ENCODE measurements at regions not wholly inside any gene's neighbourhood (a gene's known extent, or its start where the extent isn't known, plus 50 kb on each side); places are given as distances from the start of the nearest gene placed in this dataset.

DNA sequence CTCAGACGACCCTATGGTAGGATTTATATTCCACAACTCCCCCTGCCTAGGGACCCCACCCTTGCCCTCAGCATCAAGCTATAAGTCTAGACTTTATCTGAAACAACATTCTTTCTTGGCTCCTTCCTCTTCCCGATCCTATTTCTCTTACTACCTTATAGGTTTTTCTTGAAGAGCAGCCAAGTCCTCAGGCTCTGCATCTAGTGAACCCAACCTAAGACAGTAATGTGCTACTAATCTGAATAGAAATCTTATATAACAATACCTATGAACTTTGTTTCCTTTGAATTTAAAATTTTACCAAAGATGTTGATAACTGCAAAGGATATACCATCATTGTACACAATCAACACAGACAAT, 96.7 kb upstream of the BMP4 start:
- no peaks in the 10 kb centered on the region for H3K9me3 Mint-ChIP-seq
- H3K27me3 Mint-ChIP-seq = no peaks in the 10 kb centered on the region
- H3K27ac Mint-ChIP-seq = no peak overlapping the region
- intact Hi-C loops (cut with micrococcal nuclease) = no loop called here
- no peaks in the 10 kb centered on the region for H3K36me3 Mint-ChIP-seq (ENCODE audit: low read depth)
- no peaks in the 10 kb centered on the region for H3K4me1 Mint-ChIP-seq
- no peak overlapping the region for H3K4me3 Mint-ChIP-seq
- DNase-seq = no peak

DNA sequence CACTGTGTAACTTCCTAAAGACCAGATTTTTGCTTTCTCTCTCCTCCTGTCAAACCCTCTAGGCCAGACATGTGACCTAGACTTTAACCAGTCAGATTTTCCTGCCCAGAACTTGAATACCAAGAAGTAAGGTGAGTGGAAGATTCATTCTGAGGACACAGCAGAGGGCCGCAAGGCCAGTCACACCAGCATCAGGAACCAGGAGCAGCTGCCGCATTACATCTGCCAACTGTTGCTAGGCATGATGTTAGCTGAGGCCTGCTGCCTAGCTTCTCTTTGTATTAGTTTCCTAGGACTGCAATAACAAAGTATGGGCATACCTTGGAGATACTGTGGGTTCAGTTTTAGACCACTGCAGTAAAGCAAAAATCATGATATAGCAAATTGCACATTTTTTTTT, 101.9 kb upstream of the BMP4 start:
- Mint-ChIP-seq H3K9me3 (no peaks in the 10 kb centered on the region), H3K4me3 (no peak overlapping the region), H3K36me3 (ENCODE audit: low read depth) (no peaks in the 10 kb centered on the region), H3K4me1 (no peaks in the 10 kb centered on the region), H3K27me3 (no peaks in the 10 kb centered on the region), H3K27ac (no peak overlapping the region)
- DNase-seq = no peak
- intact Hi-C loops (cut with micrococcal nuclease) = no loop called here

DNA sequence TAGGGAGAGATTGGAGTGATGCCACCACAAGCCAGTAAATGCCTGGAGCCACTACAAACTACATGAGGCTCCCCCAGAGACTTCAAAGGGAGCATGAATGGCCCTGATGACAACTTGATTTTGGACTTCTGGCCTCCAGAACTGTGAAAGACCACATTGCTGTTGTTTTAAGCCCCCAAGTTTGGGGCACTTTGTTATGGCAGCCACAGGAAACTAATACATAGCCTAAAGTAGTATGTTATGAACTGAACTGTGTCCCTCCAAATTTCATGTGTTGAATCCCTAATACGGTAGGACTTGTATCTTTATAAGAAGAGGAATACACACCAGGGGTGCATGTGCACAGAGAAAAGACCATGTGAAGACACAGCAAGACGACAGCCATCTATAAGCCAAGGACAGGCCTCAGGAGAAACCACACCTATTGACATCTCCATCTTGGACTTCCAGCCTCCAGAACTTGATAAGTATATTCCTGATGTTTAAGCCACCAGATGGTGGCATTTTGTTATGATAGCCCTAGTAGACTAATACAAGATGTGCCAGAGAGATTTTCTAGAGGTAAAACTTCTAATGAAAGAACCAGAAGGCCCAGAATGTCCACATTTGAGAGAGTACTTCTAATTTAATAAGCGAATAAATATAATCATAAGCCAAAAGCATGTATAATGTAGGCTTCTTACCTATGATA, 127.1 kb upstream of the BMP4 start:
- Mint-ChIP-seq H3K36me3 (ENCODE audit: low read depth) (no peaks in the 10 kb centered on the region), H3K27ac (no peak overlapping the region), H3K4me1 (no peaks in the 10 kb centered on the region), H3K4me3 (no peak overlapping the region), H3K27me3 (no peaks in the 10 kb centered on the region), H3K9me3 (no peaks in the 10 kb centered on the region)
- intact Hi-C loops (cut with micrococcal nuclease) = no loop called here
- no peak for DNase-seq

DNA sequence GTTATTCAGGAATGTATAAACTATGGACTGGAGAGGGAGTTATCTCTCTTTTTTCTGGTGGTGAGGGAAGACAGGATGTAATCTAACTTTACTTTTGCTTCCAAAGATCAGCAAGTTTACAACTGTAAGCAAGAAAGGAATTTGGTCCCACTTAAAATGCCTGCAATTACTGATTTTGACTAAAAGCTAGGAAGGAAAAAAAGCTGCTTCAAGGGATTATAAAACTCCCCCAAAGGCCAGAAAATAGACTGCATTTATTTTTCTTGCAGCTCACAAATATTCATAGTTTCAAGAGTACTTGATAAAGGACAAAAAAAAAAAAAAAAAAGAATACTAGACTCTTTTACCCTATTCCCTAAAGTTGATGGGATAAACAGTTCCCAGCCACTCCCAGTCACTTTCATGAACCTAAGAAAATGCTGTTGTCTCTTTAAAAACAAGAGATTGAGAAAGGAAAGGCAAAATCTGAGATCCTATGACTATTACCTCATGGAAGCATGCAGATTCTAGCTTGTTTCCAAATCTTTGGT, 128.7 kb upstream of the BMP4 start:
- DNase-seq = no peak
- no peaks in the 10 kb centered on the region for H3K36me3 Mint-ChIP-seq (ENCODE audit: low read depth)
- H3K9me3 Mint-ChIP-seq = no peaks in the 10 kb centered on the region
- H3K4me1 Mint-ChIP-seq = no peaks in the 10 kb centered on the region
- H3K27me3 Mint-ChIP-seq = no peaks in the 10 kb centered on the region
- H3K4me3 Mint-ChIP-seq = no peak overlapping the region
- intact Hi-C loops (cut with micrococcal nuclease) = no loop called here
- H3K27ac Mint-ChIP-seq = no peak overlapping the region

DNA sequence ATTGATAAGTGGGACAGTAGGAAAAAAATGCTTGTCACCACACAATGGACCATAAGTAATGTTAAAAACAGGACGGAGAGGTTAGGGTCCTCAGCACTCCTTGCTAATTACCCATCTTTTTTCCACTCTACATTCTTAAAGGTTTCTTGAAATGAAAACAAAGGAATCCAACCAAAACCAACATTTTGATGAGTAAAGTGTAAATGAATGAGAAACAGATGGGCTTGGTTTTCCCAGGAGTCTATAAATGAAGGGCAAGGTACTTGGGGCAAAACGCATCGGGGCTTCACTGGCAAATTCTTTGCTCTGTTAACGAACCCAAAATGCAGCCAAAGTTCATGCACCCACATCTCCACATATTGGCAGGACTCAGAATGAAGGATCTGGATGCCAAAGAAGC, 129.2 kb upstream of the BMP4 start:
- H3K9me3 Mint-ChIP-seq = no peaks in the 10 kb centered on the region
- H3K27me3 Mint-ChIP-seq = no peaks in the 10 kb centered on the region
- intact Hi-C loops (cut with micrococcal nuclease) = no loop called here
- no peak for DNase-seq
- no peaks in the 10 kb centered on the region for H3K36me3 Mint-ChIP-seq (ENCODE audit: low read depth)
- H3K27ac Mint-ChIP-seq = no peak overlapping the region
- H3K4me3 Mint-ChIP-seq = no peak overlapping the region
- no peaks in the 10 kb centered on the region for H3K4me1 Mint-ChIP-seq

DNA sequence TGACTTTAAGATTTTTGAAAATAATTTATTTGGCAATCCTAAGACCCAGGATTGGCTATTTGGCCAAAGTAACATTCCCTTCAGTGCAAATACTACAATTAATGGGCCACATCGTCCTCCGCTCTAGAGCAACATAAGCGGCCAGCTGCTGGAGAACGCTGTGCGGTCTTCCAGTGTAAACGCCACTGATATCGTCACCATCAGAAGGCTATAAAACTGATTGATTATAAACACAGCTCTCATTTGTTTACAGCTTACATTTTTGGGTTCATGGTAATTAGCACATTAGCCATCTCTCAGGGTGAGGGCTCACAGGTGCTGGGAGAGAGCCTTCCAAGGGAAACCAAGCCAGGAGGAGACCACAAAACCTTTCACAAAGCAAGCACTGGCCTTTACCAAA, 130.1 kb upstream of the BMP4 start:
- H3K4me1 Mint-ChIP-seq = no peaks in the 10 kb centered on the region
- H3K9me3 Mint-ChIP-seq = no peaks in the 10 kb centered on the region
- no peaks in the 10 kb centered on the region for H3K36me3 Mint-ChIP-seq (ENCODE audit: low read depth)
- H3K4me3 Mint-ChIP-seq = no peak overlapping the region
- no peaks in the 10 kb centered on the region for H3K27me3 Mint-ChIP-seq
- no peak for DNase-seq
- H3K27ac Mint-ChIP-seq = no peak overlapping the region
- intact Hi-C loops (cut with micrococcal nuclease) = no loop called here

DNA sequence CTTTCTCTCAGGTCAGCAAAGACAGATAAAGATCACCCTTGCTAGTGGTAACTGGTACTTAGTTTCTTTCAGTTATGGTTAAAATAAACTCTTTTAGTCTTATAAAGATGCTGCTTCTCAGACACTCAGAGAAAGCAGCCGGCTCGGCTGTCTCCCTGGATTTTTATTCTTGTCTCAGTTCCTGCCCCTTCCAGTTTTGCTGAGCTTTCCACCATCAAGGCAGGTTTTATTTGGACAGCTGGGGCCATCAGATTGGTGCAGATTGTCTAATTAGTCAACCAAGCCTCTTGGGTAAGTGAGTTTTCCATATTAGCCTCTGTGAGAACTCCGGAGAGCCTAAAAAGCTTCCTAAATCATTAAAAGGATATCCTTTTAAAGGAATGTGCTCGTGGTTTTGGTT, 130.8 kb upstream of the BMP4 start:
- Mint-ChIP-seq H3K4me3 (no peak overlapping the region), H3K4me1 (no peaks in the 10 kb centered on the region), H3K27me3 (no peaks in the 10 kb centered on the region), H3K27ac (no peak overlapping the region), H3K36me3 (ENCODE audit: low read depth) (no peaks in the 10 kb centered on the region), H3K9me3 (no peaks in the 10 kb centered on the region)
- intact Hi-C loops (cut with micrococcal nuclease) = no loop called here
- no peak for DNase-seq

DNA sequence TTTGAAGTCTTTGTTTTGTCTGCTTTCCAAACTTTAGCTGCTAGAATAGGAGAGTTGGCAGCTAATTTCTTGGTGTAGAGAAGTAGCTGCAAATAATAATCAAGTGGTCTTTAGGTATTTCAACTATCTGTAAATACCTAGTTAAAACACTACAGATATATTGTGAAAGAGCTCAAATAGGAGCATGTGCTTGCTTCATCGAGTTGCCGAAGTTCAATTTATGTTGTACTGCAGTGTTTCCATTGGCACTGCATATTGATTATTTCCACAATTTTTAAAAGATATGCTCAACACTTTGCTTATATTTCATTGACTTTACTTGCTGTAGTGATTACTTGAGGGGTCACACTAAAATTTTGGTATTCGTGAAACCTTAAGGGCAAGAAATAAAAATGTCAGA, 131.6 kb upstream of the BMP4 start:
- Mint-ChIP-seq H3K4me3 (no peak overlapping the region), H3K36me3 (ENCODE audit: low read depth) (no peaks in the 10 kb centered on the region), H3K9me3 (no peaks in the 10 kb centered on the region), H3K27ac (no peak overlapping the region), H3K4me1 (no peaks in the 10 kb centered on the region), H3K27me3 (no peaks in the 10 kb centered on the region)
- no peak for DNase-seq
- intact Hi-C loops (cut with micrococcal nuclease) = no loop called here

DNA sequence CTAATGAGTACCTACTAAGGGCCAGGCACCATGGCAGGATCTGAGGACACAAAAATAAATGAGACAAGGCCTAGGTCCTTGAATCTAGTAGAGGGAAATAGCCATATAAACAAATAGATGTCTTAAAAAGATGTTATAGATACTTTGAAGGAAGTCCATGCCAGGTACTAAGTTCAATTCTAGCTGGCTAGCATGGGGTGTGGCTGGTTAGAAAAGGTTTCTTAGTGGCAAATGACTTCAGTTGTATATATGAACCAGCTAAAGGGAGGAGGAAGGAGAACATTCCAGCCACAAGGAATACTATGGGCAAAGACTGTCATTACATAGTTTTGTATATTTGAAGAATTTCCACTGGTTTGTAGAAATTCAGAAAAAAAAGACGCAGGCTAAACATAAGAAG, 133.6 kb upstream of the BMP4 start:
- Mint-ChIP-seq H3K27ac (no peak overlapping the region), H3K27me3 (no peaks in the 10 kb centered on the region), H3K4me1 (no peaks in the 10 kb centered on the region), H3K9me3 (peaks cover 4% of the 10 kb centered on the region), H3K36me3 (ENCODE audit: low read depth) (no peaks in the 10 kb centered on the region), H3K4me3 (no peak overlapping the region)
- DNase-seq = no peak
- intact Hi-C loops (cut with micrococcal nuclease) = no loop called here

DNA sequence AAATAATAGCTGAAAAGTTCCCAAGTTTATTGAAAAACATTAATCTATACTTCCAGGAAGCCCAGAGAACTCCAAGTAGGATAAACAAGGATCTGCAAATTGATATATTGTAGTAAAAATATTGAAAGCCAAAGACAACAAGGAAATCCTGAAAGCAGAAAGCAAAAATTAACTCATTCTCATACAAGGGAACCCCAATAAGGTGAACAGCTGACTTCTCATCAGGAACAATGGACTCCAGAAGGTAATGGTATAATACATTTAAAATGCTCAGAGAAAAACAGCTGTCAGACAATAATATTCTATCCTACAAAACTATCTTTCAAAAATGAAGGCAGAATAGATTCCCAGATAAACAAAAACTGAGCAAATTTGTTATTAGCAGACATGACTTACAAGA, 138.1 kb upstream of the BMP4 start:
- no peaks in the 10 kb centered on the region for H3K36me3 Mint-ChIP-seq (ENCODE audit: low read depth)
- no peak overlapping the region for H3K4me3 Mint-ChIP-seq
- H3K27ac Mint-ChIP-seq = no peak overlapping the region
- H3K9me3 Mint-ChIP-seq = peaks cover 4% of the 10 kb centered on the region
- no peaks in the 10 kb centered on the region for H3K4me1 Mint-ChIP-seq
- no peaks in the 10 kb centered on the region for H3K27me3 Mint-ChIP-seq
- intact Hi-C loops (cut with micrococcal nuclease) = no loop called here
- no peak for DNase-seq

DNA sequence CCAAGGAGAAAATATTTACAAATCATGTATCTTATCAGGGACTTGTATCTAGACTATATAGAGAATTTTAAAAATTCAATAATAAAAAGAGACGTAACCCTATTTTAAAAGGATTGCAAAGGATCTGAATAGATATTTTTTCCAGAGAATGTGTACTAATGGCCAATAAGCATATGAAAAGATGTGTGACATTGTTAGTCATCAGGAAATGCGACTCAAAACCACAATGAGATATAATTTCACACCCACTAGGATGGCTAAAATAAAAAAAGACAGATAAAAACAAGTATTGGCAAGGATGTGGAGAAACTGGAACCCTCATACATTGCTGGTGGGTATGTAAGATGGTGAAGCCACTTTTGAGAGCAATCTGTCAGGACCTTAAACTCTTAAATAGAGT, 141.9 kb upstream of the BMP4 start:
- Mint-ChIP-seq H3K9me3 (peaks cover 4% of the 10 kb centered on the region), H3K27me3 (no peaks in the 10 kb centered on the region), H3K4me1 (no peaks in the 10 kb centered on the region), H3K4me3 (no peak overlapping the region), H3K27ac (no peak overlapping the region), H3K36me3 (ENCODE audit: low read depth) (no peaks in the 10 kb centered on the region)
- DNase-seq = no peak
- intact Hi-C loops (cut with micrococcal nuclease) = no loop called here

DNA sequence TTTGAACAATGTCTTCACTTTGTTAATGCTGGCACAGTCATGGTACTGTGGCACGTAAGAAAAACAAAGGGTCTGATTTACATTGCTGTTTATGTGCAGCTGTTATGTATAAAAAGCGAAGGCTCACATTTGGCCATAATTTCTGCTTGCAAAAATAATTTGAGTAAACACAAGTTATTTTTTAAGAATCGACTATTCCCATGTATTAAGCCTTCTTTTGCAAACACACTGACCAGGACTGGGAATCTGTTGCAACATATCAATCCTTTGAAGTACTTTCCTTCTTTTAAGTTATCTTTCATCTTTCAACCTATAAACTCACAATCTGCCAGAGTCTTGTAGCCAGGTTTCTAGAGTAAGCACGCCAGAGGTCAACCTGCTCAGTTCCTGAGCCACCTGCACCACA, 145.4 kb upstream of the BMP4 start:
- intact Hi-C loops (cut with micrococcal nuclease) = no loop called here
- no peaks in the 10 kb centered on the region for H3K9me3 Mint-ChIP-seq
- no peak overlapping the region for H3K4me3 Mint-ChIP-seq
- H3K36me3 Mint-ChIP-seq (ENCODE audit: low read depth) = no peaks in the 10 kb centered on the region
- no peak for DNase-seq
- no peaks in the 10 kb centered on the region for H3K4me1 Mint-ChIP-seq
- H3K27ac Mint-ChIP-seq = no peak overlapping the region
- H3K27me3 Mint-ChIP-seq = no peaks in the 10 kb centered on the region

DNA sequence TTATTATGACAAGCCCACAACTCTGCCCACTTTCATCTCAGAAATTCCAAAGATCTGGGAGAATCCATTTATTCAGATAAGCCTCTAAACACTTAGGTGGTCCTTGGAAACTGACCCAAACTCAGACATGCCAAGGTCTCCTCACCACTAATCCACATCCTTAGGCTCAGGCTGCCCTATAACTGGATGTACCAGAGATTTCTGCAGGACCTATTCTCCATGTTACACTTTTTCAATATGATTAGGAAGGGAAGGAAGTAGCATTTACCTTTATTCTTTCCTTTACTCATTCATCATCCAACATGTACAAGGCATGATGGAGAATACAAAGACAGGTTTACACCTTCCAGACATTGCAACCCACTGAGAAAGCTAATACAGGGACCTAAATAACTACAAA, 145.9 kb upstream of the BMP4 start:
- Mint-ChIP-seq H3K27me3 (no peaks in the 10 kb centered on the region), H3K9me3 (no peaks in the 10 kb centered on the region), H3K27ac (no peak overlapping the region), H3K4me3 (no peak overlapping the region), H3K36me3 (ENCODE audit: low read depth) (no peaks in the 10 kb centered on the region), H3K4me1 (no peaks in the 10 kb centered on the region)
- intact Hi-C loops (cut with micrococcal nuclease) = no loop called here
- DNase-seq = no peak

DNA sequence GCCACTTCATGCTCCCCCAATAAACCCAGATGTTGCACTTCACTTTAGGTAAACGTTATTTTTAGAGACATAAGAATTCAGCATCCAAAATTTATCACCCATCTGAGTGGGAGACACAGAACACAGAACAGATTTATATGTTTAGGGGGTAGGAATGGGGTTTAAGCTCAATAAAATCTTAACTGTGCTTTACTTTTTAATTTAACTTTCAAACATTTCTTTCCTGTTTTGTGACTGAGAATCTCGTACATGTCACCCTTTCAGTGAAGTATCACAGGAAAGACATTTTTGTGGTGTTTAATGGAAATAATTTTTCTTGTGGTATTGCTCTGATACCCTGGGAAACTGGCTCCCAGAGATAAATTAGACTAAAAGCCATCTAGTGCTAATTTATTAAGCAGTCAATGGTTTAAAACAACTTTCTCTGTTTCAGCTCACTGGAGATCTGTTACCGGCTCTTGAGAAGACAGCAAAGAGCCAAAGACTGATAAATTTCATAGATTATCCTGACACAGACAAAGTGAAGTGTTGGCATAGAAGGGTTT, 148.0 kb upstream of the BMP4 start:
- no peak for DNase-seq
- Mint-ChIP-seq H3K9me3 (no peaks in the 10 kb centered on the region), H3K27ac (no peak overlapping the region), H3K4me1 (no peaks in the 10 kb centered on the region), H3K27me3 (no peaks in the 10 kb centered on the region), H3K4me3 (no peak overlapping the region), H3K36me3 (ENCODE audit: low read depth) (no peaks in the 10 kb centered on the region)
- intact Hi-C loops (cut with micrococcal nuclease) = no loop called here

DNA sequence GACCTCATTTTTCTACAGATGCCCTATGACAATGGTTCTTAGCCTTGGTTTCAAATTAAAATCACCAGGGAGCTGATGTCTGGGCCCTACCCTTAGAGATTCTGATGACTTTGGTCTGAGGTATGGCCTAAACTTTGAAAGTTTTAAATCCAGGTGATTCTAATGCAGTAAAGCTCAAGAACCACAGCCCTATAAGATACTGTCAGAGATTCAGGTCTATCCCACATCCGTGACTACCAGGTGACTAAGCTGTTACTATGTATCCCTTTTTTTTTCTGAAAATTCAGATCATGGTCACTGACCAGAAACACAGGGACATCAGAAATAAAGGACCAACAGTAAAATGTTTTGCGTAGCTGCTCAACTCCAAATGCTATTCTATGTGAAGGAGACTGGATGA, 148.8 kb upstream of the BMP4 start:
- no peaks in the 10 kb centered on the region for H3K9me3 Mint-ChIP-seq
- no peak for DNase-seq
- H3K36me3 Mint-ChIP-seq (ENCODE audit: low read depth) = no peaks in the 10 kb centered on the region
- intact Hi-C loops (cut with micrococcal nuclease) = no loop called here
- H3K27ac Mint-ChIP-seq = no peak overlapping the region
- no peak overlapping the region for H3K4me3 Mint-ChIP-seq
- H3K27me3 Mint-ChIP-seq = no peaks in the 10 kb centered on the region
- H3K4me1 Mint-ChIP-seq = no peaks in the 10 kb centered on the region
